HepG2 (cell line): ENCODE measurements at regions not wholly inside any gene's neighbourhood (a gene's known extent, or its start where the extent isn't known, plus 50 kb on each side); places are given as distances from the start of the nearest gene placed in this dataset.

ENCODE experiments used
- CBFB ChIP-seq: sonication (generic); formaldehyde crosslinking; IDR thresholded peaks from 2 replicates; pipeline ENCODE4 v1.4.0; 2020; ENCODE audit warnings: missing genetic modification reagents
- CBX5 ChIP-seq: sonication (generic); formaldehyde crosslinking; IDR thresholded peaks from 2 replicates; pipeline ENCODE4 v1.4.0; 2020; ENCODE audit warnings: missing genetic modification reagents, borderline replicate concordance
- DPF2 ChIP-seq: sonication (generic); formaldehyde crosslinking; IDR thresholded peaks from 2 replicates; pipeline ENCODE4 v1.4.0; 2020; ENCODE audit warnings: mild to moderate bottlenecking, low read depth, missing genetic modification reagents, borderline replicate concordance
- ELF3 ChIP-seq: IDR thresholded peaks from 2 replicates; pipeline ENCODE4 v1.6.1; 2016; ENCODE audit warnings: missing genetic modification reagents, missing compliant biosample characterization
- ERF ChIP-seq: IDR thresholded peaks from 2 replicates; pipeline ENCODE4 v1.6.1; 2018; ENCODE audit warnings: missing biosample characterization, missing genetic modification reagents
- ETV5 ChIP-seq: IDR thresholded peaks from 2 replicates; pipeline ENCODE4 v1.6.1; 2018; ENCODE audit warnings: missing biosample characterization, missing genetic modification reagents, inconsistent platforms, borderline replicate concordance
- FOXO1 ChIP-seq: sonication (generic); formaldehyde crosslinking; IDR thresholded peaks from 2 replicates; pipeline ENCODE4 v1.4.0; 2020; ENCODE audit warnings: missing genetic modification reagents
- ISL2 ChIP-seq: sonication (generic); formaldehyde crosslinking; IDR thresholded peaks from 2 replicates; pipeline ENCODE4 v1.5.0; 2020; ENCODE audit warnings: missing genetic modification reagents
- NFKBIZ ChIP-seq: IDR thresholded peaks from 2 replicates; pipeline ENCODE4 v1.6.1; 2018; ENCODE audit warnings: missing genetic modification reagents, missing compliant biosample characterization
- PHB2 ChIP-seq: fragments of 450-650 bp; IDR thresholded peaks from 2 replicates; pipeline ENCODE4 v1.6.1; 2018; ENCODE audit not compliant: partially characterized antibody
- PHF8 ChIP-seq: sonication (generic); formaldehyde crosslinking; IDR thresholded peaks from 2 replicates; pipeline ENCODE4 v1.5.0; 2020; ENCODE audit warnings: missing genetic modification reagents
- SMAD3 ChIP-seq: sonication (generic); formaldehyde crosslinking; IDR thresholded peaks from 2 replicates; pipeline ENCODE4 v1.4.0; 2020; ENCODE audit warnings: missing genetic modification reagents
- SOX5 ChIP-seq: IDR thresholded peaks from 2 replicates; pipeline ENCODE4 v1.6.1; 2016; ENCODE audit warnings: borderline replicate concordance
- ZNF124 ChIP-seq: sonication (generic); formaldehyde crosslinking; IDR thresholded peaks from 2 replicates; pipeline ENCODE4 v1.4.0; 2020; ENCODE audit warnings: missing genetic modification reagents
- ZNF788 ChIP-seq: sonication (generic); formaldehyde crosslinking; IDR thresholded peaks from 2 replicates; pipeline ENCODE4 v1.5.0; 2020; ENCODE audit warnings: mild to moderate bottlenecking, missing genetic modification reagents, borderline replicate concordance
- ZSCAN29 ChIP-seq: sonication (generic); formaldehyde crosslinking; conservative IDR thresholded peaks from 2 replicates; pipeline ENCODE4 v1.4.0; 2020; ENCODE audit warnings: mild to moderate bottlenecking, missing genetic modification reagents
- TF ChIP-seq, protein P1 (sequence below): sonication (generic); formaldehyde crosslinking; IDR thresholded peaks from 2 replicates; pipeline ENCODE4 v1.4.0; 2020; ENCODE audit warnings: missing genetic modification reagents, low read depth, mild to moderate bottlenecking, borderline replicate concordance
- TF ChIP-seq, protein P2 (sequence below): sonication (generic); formaldehyde crosslinking; IDR thresholded peaks from 2 replicates; pipeline ENCODE4 v1.9.0; 2021; ENCODE audit warnings: mild to moderate bottlenecking, missing genetic modification reagents
- TF ChIP-seq, protein P3 (sequence below): IDR thresholded peaks from 2 replicates; pipeline ENCODE4 v1.6.1; 2018; ENCODE audit warnings: missing genetic modification reagents
- TF ChIP-seq, protein P4 (sequence below): sonication (generic); formaldehyde crosslinking; IDR thresholded peaks from 2 replicates; pipeline ENCODE4 v1.4.0; 2020; ENCODE audit warnings: missing genetic modification reagents

DNA sequence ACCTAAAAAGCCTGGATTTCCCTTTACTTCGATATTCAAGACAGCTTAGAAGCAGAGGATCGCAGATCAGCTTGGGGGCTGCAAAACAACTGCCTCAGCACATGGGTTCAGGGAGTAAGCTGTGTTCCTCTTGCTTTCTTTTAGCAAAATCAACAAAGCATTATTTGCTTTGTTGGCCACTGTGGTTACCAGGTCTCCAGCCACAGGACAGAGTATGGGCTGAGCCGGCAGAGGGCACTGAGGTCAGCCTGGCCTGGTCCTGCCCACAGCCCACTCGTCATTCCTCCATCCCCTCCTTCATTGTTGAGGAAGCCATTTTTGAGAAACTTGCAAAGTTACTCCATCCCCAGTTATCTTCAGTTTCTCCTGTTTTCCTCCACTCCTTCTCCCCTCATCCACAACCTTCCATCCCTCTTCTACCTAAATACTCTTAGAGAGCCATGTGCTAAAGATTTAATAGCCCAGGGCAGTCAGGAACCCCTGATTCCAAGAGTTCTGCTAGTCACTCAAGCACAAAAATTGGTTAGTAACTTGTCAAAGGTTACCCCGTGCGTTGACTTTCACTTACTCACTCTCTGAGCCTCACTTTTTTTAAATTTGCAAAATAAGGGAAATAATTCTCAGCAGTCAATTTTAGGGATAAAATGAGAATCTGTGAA lies 60.0 kb upstream of the HES1 start (continued):
- TF ChIP-seq, protein P1, sequence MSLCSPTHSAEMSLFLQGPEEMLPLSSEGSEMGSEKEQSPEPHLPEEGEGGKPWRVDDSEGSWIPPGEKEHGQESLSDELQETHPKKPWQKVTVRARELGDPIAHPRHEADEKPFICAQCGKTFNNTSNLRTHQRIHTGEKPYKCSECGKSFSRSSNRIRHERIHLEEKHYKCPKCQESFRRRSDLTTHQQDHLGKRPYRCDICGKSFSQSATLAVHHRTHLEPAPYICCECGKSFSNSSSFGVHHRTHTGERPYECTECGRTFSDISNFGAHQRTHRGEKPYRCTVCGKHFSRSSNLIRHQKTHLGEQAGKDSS (CRISPR knock-in tag), result peak; percentile 77; the same call in 1 of the 2 replicates
- TF ChIP-seq, protein P2, sequence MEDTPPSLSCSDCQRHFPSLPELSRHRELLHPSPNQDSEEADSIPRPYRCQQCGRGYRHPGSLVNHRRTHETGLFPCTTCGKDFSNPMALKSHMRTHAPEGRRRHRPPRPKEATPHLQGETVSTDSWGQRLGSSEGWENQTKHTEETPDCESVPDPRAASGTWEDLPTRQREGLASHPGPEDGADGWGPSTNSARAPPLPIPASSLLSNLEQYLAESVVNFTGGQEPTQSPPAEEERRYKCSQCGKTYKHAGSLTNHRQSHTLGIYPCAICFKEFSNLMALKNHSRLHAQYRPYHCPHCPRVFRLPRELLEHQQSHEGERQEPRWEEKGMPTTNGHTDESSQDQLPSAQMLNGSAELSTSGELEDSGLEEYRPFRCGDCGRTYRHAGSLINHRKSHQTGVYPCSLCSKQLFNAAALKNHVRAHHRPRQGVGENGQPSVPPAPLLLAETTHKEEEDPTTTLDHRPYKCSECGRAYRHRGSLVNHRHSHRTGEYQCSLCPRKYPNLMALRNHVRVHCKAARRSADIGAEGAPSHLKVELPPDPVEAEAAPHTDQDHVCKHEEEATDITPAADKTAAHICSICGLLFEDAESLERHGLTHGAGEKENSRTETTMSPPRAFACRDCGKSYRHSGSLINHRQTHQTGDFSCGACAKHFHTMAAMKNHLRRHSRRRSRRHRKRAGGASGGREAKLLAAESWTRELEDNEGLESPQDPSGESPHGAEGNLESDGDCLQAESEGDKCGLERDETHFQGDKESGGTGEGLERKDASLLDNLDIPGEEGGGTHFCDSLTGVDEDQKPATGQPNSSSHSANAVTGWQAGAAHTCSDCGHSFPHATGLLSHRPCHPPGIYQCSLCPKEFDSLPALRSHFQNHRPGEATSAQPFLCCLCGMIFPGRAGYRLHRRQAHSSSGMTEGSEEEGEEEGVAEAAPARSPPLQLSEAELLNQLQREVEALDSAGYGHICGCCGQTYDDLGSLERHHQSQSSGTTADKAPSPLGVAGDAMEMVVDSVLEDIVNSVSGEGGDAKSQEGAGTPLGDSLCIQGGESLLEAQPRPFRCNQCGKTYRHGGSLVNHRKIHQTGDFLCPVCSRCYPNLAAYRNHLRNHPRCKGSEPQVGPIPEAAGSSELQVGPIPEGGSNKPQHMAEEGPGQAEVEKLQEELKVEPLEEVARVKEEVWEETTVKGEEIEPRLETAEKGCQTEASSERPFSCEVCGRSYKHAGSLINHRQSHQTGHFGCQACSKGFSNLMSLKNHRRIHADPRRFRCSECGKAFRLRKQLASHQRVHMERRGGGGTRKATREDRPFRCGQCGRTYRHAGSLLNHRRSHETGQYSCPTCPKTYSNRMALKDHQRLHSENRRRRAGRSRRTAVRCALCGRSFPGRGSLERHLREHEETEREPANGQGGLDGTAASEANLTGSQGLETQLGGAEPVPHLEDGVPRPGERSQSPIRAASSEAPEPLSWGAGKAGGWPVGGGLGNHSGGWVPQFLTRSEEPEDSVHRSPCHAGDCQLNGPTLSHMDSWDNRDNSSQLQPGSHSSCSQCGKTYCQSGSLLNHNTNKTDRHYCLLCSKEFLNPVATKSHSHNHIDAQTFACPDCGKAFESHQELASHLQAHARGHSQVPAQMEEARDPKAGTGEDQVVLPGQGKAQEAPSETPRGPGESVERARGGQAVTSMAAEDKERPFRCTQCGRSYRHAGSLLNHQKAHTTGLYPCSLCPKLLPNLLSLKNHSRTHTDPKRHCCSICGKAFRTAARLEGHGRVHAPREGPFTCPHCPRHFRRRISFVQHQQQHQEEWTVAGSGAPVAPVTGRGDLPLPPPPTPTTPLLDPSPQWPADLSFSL (CRISPR knock-in tag), result peak; percentile 56; the same call in 1 of the 2 replicates
- 0 out of 2 replicates have a peak, but pooled peaks have one; percentile 59 for TF ChIP-seq ZNF124 (CRISPR knock-in tag)
- no peak for TF ChIP-seq PHB2
- TF ChIP-seq DPF2 (CRISPR knock-in tag), result peak; percentile 58; the same call in 1 of the 2 replicates
- peak; percentile 66; the same call in 1 of the 2 replicates for TF ChIP-seq ISL2 (CRISPR knock-in tag)
- TF ChIP-seq, protein P3, sequence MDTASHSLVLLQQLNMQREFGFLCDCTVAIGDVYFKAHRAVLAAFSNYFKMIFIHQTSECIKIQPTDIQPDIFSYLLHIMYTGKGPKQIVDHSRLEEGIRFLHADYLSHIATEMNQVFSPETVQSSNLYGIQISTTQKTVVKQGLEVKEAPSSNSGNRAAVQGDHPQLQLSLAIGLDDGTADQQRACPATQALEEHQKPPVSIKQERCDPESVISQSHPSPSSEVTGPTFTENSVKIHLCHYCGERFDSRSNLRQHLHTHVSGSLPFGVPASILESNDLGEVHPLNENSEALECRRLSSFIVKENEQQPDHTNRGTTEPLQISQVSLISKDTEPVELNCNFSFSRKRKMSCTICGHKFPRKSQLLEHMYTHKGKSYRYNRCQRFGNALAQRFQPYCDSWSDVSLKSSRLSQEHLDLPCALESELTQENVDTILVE, result peak; percentile 70; the same call in 1 of the 2 replicates
- peak; percentile 22; the same call in 1 of the 2 replicates for TF ChIP-seq NFKBIZ (CRISPR knock-in tag)
- TF ChIP-seq, protein P4, sequence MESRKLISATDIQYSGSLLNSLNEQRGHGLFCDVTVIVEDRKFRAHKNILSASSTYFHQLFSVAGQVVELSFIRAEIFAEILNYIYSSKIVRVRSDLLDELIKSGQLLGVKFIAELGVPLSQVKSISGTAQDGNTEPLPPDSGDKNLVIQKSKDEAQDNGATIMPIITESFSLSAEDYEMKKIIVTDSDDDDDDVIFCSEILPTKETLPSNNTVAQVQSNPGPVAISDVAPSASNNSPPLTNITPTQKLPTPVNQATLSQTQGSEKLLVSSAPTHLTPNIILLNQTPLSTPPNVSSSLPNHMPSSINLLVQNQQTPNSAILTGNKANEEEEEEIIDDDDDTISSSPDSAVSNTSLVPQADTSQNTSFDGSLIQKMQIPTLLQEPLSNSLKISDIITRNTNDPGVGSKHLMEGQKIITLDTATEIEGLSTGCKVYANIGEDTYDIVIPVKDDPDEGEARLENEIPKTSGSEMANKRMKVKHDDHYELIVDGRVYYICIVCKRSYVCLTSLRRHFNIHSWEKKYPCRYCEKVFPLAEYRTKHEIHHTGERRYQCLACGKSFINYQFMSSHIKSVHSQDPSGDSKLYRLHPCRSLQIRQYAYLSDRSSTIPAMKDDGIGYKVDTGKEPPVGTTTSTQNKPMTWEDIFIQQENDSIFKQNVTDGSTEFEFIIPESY, result 0 out of 2 replicates have a peak, but pooled peaks have one; percentile 26
- TF ChIP-seq SMAD3 (CRISPR knock-in tag), result no peak
- TF ChIP-seq PHF8, result peak; percentile 46; the same call in 1 of the 2 replicates
- peak; percentile 79 for TF ChIP-seq CBFB (CRISPR knock-in tag)
- TF ChIP-seq ERF (CRISPR knock-in tag), result peak; percentile 85
- peak; percentile 79 for TF ChIP-seq FOXO1 (CRISPR knock-in tag)
- TF ChIP-seq ETV5 (CRISPR knock-in tag), result 0 out of 2 replicates have a peak, but pooled peaks have one; percentile 34
- TF ChIP-seq SOX5, result peak; percentile 79; the same call in 1 of the 2 replicates
- peak; percentile 50; the same call in 1 of the 2 replicates for TF ChIP-seq ZNF788
- TF ChIP-seq ELF3 (CRISPR knock-in tag), result peak; percentile 74; the same call in 1 of the 2 replicates
- TF ChIP-seq ZSCAN29 (CRISPR knock-in tag), result 0 out of 2 replicates have a peak, but pooled peaks have one; percentile 28
- TF ChIP-seq CBX5 (CRISPR knock-in tag), result peak; percentile 88; the same call in 1 of the 2 replicates
